DMS114 treated with DMSO at 0.1 percent for 48 hours (cell line): ENCODE measurements at regions not wholly inside any gene's neighbourhood (a gene's known extent, or its start where the extent isn't known, plus 50 kb on each side); places are given as distances from the start of the nearest gene placed in this dataset.
"Not testable (repeated sequence)": the region's sequence is repeated elsewhere in the genome, so short reads cannot be mapped to it uniquely, and the experiment has no call there.

Experiments used
- DNase-seq: peaks from one replicate; lab custom pipeline; 2025; ENCODE audit not compliant: unreplicated experiment; lab: John Stamatoyannopoulos, UW

GRCh38 chr3:162936706-162937105 lies 1440.1 kb downstream of the OTOL1 start:
- no peak for DNase-seq

- no peak for DNase-seq
Observed at GRCh38 chr3:162938083-162938482, 1441.5 kb downstream of the OTOL1 start.

GRCh38 chr3:162945626-162946025 lies 1449.0 kb downstream of the OTOL1 start:
- no peak for DNase-seq

- no peak for DNase-seq
Observed at GRCh38 chr3:162956711-162957110, 1460.1 kb downstream of the OTOL1 start.

- DNase-seq: no peak
Observed at GRCh38 chr3:162960269-162960668, 1463.7 kb downstream of the OTOL1 start.

DNA sequence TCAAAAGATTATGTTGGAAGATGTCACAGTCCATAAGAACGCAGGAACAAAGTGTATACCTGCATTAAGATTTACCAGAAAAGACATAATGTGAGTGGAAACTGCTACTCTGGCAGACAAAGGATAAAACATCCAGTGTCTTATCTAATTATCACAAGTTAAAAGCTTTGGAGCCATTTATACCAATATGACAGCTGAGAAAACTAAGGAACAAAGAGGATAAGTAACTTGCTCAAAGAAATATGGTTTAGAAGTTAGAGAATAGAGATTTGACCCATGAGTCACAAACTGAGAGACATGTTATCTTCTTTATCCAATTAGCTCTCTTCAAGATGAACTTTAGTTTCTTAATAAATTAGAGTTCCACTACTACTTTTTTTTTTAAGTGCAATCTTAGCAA lies 1473.7 kb downstream of the OTOL1 start:
- no peak for DNase-seq

- no peak for DNase-seq
Observed at GRCh38 chr3:162971715-162972114, 1475.1 kb downstream of the OTOL1 start.

DNA sequence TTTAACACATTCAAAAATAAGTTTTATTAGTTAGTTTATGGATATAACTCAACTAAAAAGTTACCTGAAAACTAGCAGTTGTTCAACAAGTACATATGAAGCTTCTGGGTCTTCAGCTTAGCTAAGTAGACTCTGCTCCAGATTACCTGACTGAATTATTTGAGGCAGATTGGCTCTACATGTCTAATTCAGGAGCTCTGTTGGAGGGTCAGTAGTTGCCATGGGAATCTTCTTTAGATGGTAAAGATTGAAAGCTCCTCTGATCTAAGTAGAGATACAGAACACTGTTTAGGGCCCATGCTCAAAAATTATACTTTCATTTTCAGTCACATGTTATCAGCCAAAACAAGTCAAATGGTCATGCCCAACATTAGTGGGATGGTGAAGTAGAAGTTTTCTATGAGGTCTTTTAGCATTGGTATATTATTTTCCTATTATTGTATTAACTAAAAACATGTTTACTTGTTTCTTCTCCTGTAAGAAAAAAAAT lies 1476.9 kb downstream of the OTOL1 start:
- no peak for DNase-seq

DNA sequence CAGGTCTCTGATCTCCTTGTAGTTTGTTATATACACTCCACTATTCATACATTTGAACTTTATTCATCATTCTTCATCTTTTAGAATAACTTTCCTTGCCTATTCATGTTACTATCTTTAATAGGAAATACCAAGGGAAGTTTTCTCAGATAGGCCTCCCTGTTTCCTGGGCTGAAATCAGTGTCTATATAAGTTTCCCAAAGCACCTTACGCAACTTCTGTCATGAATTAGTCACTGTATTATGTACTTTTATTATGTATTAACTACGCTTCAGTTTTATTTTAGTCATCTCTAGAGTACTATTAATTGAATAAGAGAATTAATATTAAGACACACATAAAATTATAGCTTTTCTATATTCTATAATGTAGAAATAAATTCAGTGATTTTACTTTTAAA lies 1481.5 kb downstream of the OTOL1 start:
- DNase-seq: no peak

GRCh38 chr3:162984746-162985145 lies 1488.1 kb downstream of the OTOL1 start:
- DNase-seq: no peak

GRCh38 chr3:162987085-162987794 lies 1490.6 kb downstream of the OTOL1 start:
- not testable (repeated sequence) for DNase-seq

- DNase-seq: no peak
Observed at GRCh38 chr3:162992741-162993140, 1496.1 kb downstream of the OTOL1 start.

- no peak for DNase-seq
Observed at GRCh38 chr3:162994165-162994564, 1497.6 kb downstream of the OTOL1 start.

GRCh38 chr3:162996368-162996767 lies 1499.8 kb downstream of the OTOL1 start:
- no peak for DNase-seq

DNA sequence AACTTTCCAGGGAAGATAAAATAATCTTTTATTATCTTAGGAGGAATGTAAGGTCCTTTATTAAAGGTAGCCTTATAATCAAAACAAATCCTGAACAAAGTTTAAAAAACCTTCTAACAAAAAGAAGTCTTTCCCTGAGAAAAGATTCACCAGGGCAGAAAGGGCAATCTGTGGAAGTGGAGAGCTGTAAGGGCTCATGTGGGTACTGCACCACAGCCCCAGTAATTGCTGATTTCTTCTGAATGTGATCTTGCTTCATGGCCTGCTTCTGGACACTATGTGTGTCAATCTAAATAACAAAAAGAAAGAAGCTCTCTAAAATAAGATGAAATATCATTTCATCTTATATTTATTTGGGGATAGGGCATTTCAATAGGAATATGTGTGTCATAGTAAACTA lies 1501.6 kb downstream of the OTOL1 start:
- DNase-seq: no peak

- no peak for DNase-seq
Observed at GRCh38 chr3:163011596-163011995, 1515.0 kb downstream of the OTOL1 start.

GRCh38 chr3:163016251-163016650 lies 1519.6 kb downstream of the OTOL1 start:
- no peak for DNase-seq

- no peak for DNase-seq
Observed at GRCh38 chr3:163018067-163018466, 1521.5 kb downstream of the OTOL1 start.

DNA sequence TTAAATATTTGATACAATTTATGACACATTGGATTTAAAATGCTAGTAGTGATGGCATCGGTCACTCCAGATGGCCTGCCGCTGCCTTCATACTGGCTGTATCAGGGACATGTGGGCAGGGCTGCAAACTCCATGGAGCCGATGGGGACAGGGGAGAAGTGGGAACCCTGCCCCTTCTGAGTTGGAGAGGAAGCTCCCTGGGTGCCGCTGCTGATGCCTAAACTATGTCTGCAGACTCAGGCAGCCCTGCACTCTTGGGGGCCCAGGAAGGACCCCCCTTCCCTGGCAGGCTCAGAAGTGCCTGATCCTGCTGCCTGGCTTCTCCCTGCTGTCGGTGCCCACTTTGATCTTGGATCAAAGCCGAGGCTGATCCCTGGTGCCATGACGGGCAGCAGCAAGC lies 1522.1 kb downstream of the OTOL1 start:
- DNase-seq: no peak

DNA sequence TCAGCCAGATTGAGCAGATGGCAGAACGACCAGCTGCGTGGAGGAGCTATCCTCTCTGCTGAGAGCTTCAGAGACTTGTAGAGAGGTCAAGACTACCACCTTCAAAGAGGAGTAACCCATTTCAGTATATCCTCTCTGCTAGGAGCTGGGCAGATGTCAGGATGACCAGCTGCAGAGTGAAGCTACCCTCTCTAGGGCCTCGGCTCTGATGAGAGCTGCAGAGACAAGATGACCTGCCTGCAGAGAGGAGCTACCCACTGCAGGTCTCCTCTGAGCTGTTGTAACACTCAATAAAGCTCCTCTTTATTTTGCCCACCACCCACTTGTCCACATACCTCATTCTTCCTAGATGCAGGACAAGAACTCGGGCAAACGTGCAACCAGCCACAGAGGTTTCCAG lies 1522.7 kb downstream of the OTOL1 start:
- DNase-seq: no peak

GRCh38 chr3:163033652-163034051 lies 1537.0 kb downstream of the OTOL1 start:
- DNase-seq: no peak

- no peak for DNase-seq
Observed at GRCh38 chr3:163039636-163040035, 1543.0 kb downstream of the OTOL1 start.

- no peak for DNase-seq
Observed at GRCh38 chr3:163043074-163043473, 1546.5 kb downstream of the OTOL1 start.
